ENCODE measurements at regions not wholly inside any gene's neighbourhood (a gene's known extent, or its start where the extent isn't known, plus 50 kb on each side); places are given as distances from the start of the nearest gene placed in this dataset.

GRCh38 chr12:115583591-115583990 lies 693.9 kb downstream of the MED13L start:
- H3K4me3 ChIP-seq (ENCODE audit: low read depth, low read length): no peak overlapping the region
- no peak for DNase-seq (ENCODE audit: low read depth)
- TF ChIP-seq, protein P1, sequence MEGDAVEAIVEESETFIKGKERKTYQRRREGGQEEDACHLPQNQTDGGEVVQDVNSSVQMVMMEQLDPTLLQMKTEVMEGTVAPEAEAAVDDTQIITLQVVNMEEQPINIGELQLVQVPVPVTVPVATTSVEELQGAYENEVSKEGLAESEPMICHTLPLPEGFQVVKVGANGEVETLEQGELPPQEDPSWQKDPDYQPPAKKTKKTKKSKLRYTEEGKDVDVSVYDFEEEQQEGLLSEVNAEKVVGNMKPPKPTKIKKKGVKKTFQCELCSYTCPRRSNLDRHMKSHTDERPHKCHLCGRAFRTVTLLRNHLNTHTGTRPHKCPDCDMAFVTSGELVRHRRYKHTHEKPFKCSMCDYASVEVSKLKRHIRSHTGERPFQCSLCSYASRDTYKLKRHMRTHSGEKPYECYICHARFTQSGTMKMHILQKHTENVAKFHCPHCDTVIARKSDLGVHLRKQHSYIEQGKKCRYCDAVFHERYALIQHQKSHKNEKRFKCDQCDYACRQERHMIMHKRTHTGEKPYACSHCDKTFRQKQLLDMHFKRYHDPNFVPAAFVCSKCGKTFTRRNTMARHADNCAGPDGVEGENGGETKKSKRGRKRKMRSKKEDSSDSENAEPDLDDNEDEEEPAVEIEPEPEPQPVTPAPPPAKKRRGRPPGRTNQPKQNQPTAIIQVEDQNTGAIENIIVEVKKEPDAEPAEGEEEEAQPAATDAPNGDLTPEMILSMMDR (IDR thresholded peaks at IDR 0.05; ENCODE audit: control insufficient read depth, extremely low read depth, insufficient read depth): no peak

GRCh38 chr12:115577401-115577800 lies 700.1 kb downstream of the MED13L start:
- H3K4me3 ChIP-seq (ENCODE audit: low read depth, low read length): no peak overlapping the region
- TF ChIP-seq, protein P1 (IDR thresholded peaks at IDR 0.05; ENCODE audit: control insufficient read depth, extremely low read depth, insufficient read depth): no peak
- no peak for DNase-seq (ENCODE audit: low read depth)

DNA sequence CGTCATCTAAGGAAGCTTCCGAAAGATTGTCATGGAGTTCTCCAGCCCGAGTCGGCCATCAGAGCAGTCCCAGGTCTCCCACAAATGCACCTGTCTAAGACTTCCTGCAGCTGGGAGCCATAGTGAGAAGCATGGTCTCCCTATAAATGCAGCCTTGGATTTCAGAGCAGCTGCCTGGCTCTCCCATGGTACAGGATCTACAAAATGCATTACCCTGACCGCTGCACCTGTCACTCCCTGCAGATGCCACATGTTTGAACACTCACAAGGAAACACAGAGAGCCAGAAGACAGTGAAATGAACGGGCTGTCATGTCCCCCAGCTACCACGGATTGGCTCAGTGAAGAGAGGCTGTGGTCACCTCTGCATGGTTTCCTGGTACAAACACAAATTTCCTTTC lies 702.7 kb downstream of the MED13L start:
- TF ChIP-seq, protein P1 (IDR thresholded peaks at IDR 0.05; ENCODE audit: control insufficient read depth, extremely low read depth, insufficient read depth): no peak
- H3K4me3 ChIP-seq (ENCODE audit: low read depth, low read length): no peak overlapping the region
- no peak for DNase-seq (ENCODE audit: low read depth)

DNA sequence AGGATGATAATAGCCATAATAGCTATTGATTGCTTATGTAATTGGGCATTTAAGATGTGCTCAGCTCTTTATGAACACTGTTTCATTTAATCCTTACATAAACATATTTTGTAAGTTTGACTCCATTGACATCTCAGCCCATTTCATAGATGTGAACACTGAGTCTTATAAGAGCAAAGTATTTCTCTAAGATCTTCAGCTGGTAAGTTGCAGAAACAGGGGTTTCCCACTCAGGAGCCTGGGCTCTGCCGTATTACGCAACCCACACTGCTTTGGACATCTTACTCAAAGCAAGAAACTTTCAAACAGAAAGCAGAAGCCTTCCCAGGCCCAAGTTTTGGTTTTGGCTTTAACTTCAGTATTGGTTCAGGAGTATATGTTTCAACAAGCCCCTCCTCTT lies 705.1 kb downstream of the MED13L start:
- H3K4me3 ChIP-seq (ENCODE audit: low read depth, low read length): no peak overlapping the region

GRCh38 chr12:115571446-115571845 lies 706.0 kb downstream of the MED13L start:
- H3K4me3 ChIP-seq (ENCODE audit: low read depth, low read length): no peak overlapping the region
- no peak for DNase-seq (ENCODE audit: low read depth)
- TF ChIP-seq, protein P1 (IDR thresholded peaks at IDR 0.05; ENCODE audit: control insufficient read depth, extremely low read depth, insufficient read depth): no peak

More for the DNA sequence above, 705.1 kb downstream of the MED13L start:
- TF ChIP-seq, protein P1 (IDR thresholded peaks at IDR 0.05; ENCODE audit: control insufficient read depth, extremely low read depth, insufficient read depth): no peak
- DNase-seq (ENCODE audit: low read depth): no peak

GRCh38 chr12:115571027-115571426 lies 706.5 kb downstream of the MED13L start:
- DNase-seq (ENCODE audit: low read depth): no peak
- TF ChIP-seq, protein P1 (IDR thresholded peaks at IDR 0.05; ENCODE audit: control insufficient read depth, extremely low read depth, insufficient read depth): no peak
- no peak overlapping the region for H3K4me3 ChIP-seq (ENCODE audit: low read depth, low read length)

DNA sequence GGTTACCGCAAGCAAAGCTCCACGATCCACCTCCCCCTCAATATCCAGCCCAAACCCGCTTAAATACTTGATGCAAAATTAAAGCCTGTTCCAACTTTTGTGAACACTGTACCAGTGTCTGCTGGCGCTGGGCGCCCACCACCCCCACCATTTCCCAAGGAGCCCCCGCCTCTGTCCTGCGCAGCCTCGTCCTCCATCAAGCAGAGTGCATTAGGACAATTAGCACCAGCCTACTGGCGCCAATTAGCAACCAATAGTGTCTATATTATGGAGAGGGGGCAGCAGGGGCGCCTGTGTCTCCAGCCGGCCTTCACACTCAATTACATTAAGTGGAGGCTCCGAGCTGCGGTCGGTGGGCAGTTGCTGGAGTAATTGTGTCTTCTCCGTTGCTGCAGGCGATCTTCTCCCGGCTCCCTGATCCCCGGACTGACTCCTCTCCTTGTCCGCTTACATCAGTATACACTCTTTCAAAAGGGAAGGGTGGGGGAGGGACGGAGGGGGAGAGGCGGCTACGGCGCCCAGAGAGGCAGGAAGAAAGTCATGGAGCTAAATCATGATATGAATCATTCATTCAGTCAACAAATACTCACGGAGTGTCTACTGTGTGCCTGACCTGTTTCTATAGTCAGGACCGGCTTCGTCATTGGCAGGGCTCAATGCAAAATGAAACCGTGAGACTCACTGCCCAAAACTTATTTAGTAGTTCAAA lies 707.3 kb downstream of the MED13L start:
- DNase-seq (ENCODE audit: low read depth): no peak
- no peak overlapping the region for H3K4me3 ChIP-seq (ENCODE audit: low read depth, low read length)
- TF ChIP-seq, protein P1 (IDR thresholded peaks at IDR 0.05; ENCODE audit: control insufficient read depth, extremely low read depth, insufficient read depth): no peak
